Testis (tissue), 2 donors: ENCODE measurements at regions not wholly inside any gene's neighbourhood (a gene's known extent, or its start where the extent isn't known, plus 50 kb on each side); places are given as distances from the start of the nearest gene placed in this dataset.

Experiments used
- DNase-seq: peaks from one replicate; pipeline ENCODE4 v3.0.0-alpha.2; 2019
- H3K27ac ChIP-seq, 2 donors: fragments of 200-600 bp; sonication (generic); one replicate each; pipeline ENCODE4 v1.5.1; 2019
- H3K27me3 ChIP-seq: fragments of 200-600 bp; sonication (generic); one replicate; pipeline ENCODE4 v1.5.1; 2019
- H3K36me3 ChIP-seq: fragments of 200-600 bp; sonication (generic); one replicate; pipeline ENCODE4 v1.5.1; 2017; ENCODE audit warnings: low read depth; ENCODE audit errors: missing control alignments
- H3K4me1 ChIP-seq: fragments of 200-600 bp; sonication (generic); one replicate; pipeline ENCODE4 v1.5.1; 2019
- H3K4me3 ChIP-seq, 2 donors: fragments of 200-600 bp; sonication (generic); one replicate each; pipeline ENCODE4 v1.5.1; 2017 to 2019
- H3K9me3 ChIP-seq: fragments of 200-600 bp; sonication (generic); one replicate; pipeline ENCODE4 v1.5.1; 2017
- CTCF ChIP-seq, 3 experiments: fragments of 450-650 bp in 2 of 3; fragments of 200-600 bp in 1 of 3; sonication (generic) in 1 of 3; IDR thresholded peaks; one replicate each; pipeline ENCODE4 v1.5.1; 2016 to 2019; ENCODE audit warnings: antibody characterized with exemption in 3 of 3, mild to moderate bottlenecking in 2 of 3, moderate library complexity in 1 of 3
- POLR2A ChIP-seq: fragments of 450-650 bp; IDR thresholded peaks from one replicate; pipeline ENCODE4 v1.6.1; 2017; ENCODE audit warnings: antibody characterized with exemption, mild to moderate bottlenecking, moderate library complexity
- WGBS, 2 donors: methylation state at CpG; one replicate each; pipeline ENCODE4 v1.1.5; 2018; 5-methylcytosine and 5-hydroxymethylcytosine counted together
- intact Hi-C: fragments of 100-400 bp; cut with DNase I; formaldehyde crosslinking; loops from one replicate; pipeline ENCODE4 v1.15.1; 2023; ENCODE audit warnings: low total_unique reads

- no peak overlapping the region for H3K4me3 ChIP-seq
- DNase-seq = no peak
- H3K9me3 ChIP-seq = no peaks in the 10 kb centered on the region
- H3K4me1 ChIP-seq = no peaks in the 10 kb centered on the region
- H3K27me3 ChIP-seq = no peaks in the 10 kb centered on the region
- no peaks in the 10 kb centered on the region for H3K36me3 ChIP-seq
- H3K27ac ChIP-seq = no peak overlapping the region
- TF ChIP-seq POLR2A (no peak), CTCF (IDR thresholded peaks at IDR 0.05) (no peak)
- intact Hi-C loops = no loop called here
Measured at GRCh38 chr15:87746333-87746732, 510.2 kb downstream of the NTRK3 start.

GRCh38 chr15:87744815-87745214 lies 511.7 kb downstream of the NTRK3 start:
- intact Hi-C loops = no loop called here
- no peaks in the 10 kb centered on the region for H3K27me3 ChIP-seq

GRCh38 chr15:87743562-87743961 lies 513.0 kb downstream of the NTRK3 start:
- TF ChIP-seq CTCF (IDR thresholded peaks at IDR 0.05) = no peak
- no peak for TF ChIP-seq POLR2A
- intact Hi-C loops = no loop called here
- Histone ChIP-seq H3K4me3 (no peak overlapping the region), H3K27ac (no peak overlapping the region), H3K9me3 (no peaks in the 10 kb centered on the region), H3K4me1 (no peaks in the 10 kb centered on the region), H3K27me3 (no peaks in the 10 kb centered on the region), H3K36me3 (no peaks in the 10 kb centered on the region)
- no peak for DNase-seq
- WGBS, 2 donors = 80 to 81% methylated on average over 3 of the region's 3 CpGs

More at GRCh38 chr15:87744815-87745214, 511.7 kb downstream of the NTRK3 start:
- no peaks in the 10 kb centered on the region for H3K9me3 ChIP-seq
- TF ChIP-seq POLR2A (no peak), CTCF (IDR thresholded peaks at IDR 0.05) (no peak)
- no peak overlapping the region for H3K27ac ChIP-seq
- H3K36me3 ChIP-seq = no peaks in the 10 kb centered on the region
- DNase-seq = no peak
- 68 to 80% methylated on average over 2 of the region's 2 CpGs for whole genome bisulfite sequencing, 2 donors
- no peak overlapping the region for H3K4me3 ChIP-seq
- H3K4me1 ChIP-seq = no peaks in the 10 kb centered on the region

- Histone ChIP-seq H3K27me3 (no peaks in the 10 kb centered on the region), H3K9me3 (no peaks in the 10 kb centered on the region), H3K36me3 (no peaks in the 10 kb centered on the region), H3K4me3 (no peak overlapping the region), H3K27ac (no peak overlapping the region), H3K4me1 (no peaks in the 10 kb centered on the region)
- intact Hi-C loops = no loop called here
- DNase-seq = no peak
- 83 to 84% methylated on average over 3 of the region's 3 CpGs for WGBS, 2 donors
- no peak for TF ChIP-seq CTCF (IDR thresholded peaks at IDR 0.05)
- TF ChIP-seq POLR2A = no peak
Measured at GRCh38 chr15:87741350-87741749, 515.2 kb downstream of the NTRK3 start.

GRCh38 chr15:87740655-87741344 lies 515.7 kb downstream of the NTRK3 start:
- 89 to 91% methylated on average over 5 of the region's 5 CpGs for WGBS, 2 donors
- no peak for DNase-seq
- Histone ChIP-seq H3K4me3 (no peak overlapping the region), H3K36me3 (no peaks in the 10 kb centered on the region), H3K4me1 (no peaks in the 10 kb centered on the region), H3K27ac (no peak overlapping the region), H3K9me3 (no peaks in the 10 kb centered on the region), H3K27me3 (no peaks in the 10 kb centered on the region)
- intact Hi-C loops = no loop called here
- TF ChIP-seq CTCF (IDR thresholded peaks at IDR 0.05) (no peak), POLR2A (no peak)
